Suprapubic skin (tissue), 4 donors: ENCODE measurements at regions not wholly inside any gene's neighbourhood (a gene's known extent, or its start where the extent isn't known, plus 50 kb on each side); places are given as distances from the start of the nearest gene placed in this dataset.

Experiments
- DNase-seq, 2 donors: peaks; one replicate each; pipeline ENCODE4 v3.0.0-alpha.2; 2019; ENCODE audit warnings: low spot score in 2 of 2
- H3K27ac ChIP-seq: fragments of 200-600 bp; sonication (generic); one replicate; pipeline ENCODE4 v1.5.1; 2019
- H3K27me3 ChIP-seq: fragments of 200-600 bp; sonication (generic); one replicate; pipeline ENCODE4 v1.5.1; 2019
- H3K36me3 ChIP-seq: fragments of 200-600 bp; sonication (generic); one replicate; pipeline ENCODE4 v1.5.1; 2019
- H3K4me1 ChIP-seq: fragments of 200-600 bp; sonication (generic); one replicate; pipeline ENCODE4 v1.5.1; 2019
- H3K4me3 ChIP-seq: fragments of 200-600 bp; sonication (generic); one replicate; pipeline ENCODE4 v1.5.1; 2019; ENCODE audit warnings: mild to moderate bottlenecking
- H3K9me3 ChIP-seq: fragments of 200-600 bp; sonication (generic); one replicate; pipeline ENCODE4 v1.5.1; 2019
- EP300 ChIP-seq: sonication (generic); formaldehyde crosslinking; IDR thresholded peaks from one replicate; pipeline ENCODE4 v1.6.1; 2017; ENCODE audit warnings: antibody characterized with exemption
- POLR2A ChIP-seq, 2 donors: fragments of 450-650 bp; IDR thresholded peaks; one replicate each; pipeline ENCODE4 v1.6.1; 2017; ENCODE audit warnings: antibody characterized with exemption in 2 of 2, mild to moderate bottlenecking in 2 of 2, moderate library complexity in 2 of 2
- POLR2AphosphoS5 ChIP-seq, 3 donors: sonication (generic); formaldehyde crosslinking; IDR thresholded peaks; one replicate each; pipeline ENCODE4 v1.6.1; 2017; ENCODE audit warnings: antibody characterized with exemption in 3 of 3
- WGBS: methylation state at CpG from one replicate; pipeline ENCODE4 v1.1.5; 2018; 5-methylcytosine and 5-hydroxymethylcytosine counted together
- TF ChIP-seq, protein P1 (sequence below), 2 donors: fragments of 200-600 bp in 1 of 2; fragments of 450-650 bp in 1 of 2; sonication (generic) in 1 of 2; IDR thresholded peaks; one replicate each; pipeline ENCODE4 v1.5.1; 2016 to 2019; ENCODE audit warnings: antibody characterized with exemption in 2 of 2, mild to moderate bottlenecking in 1 of 2, moderate library complexity in 1 of 2

DNA sequence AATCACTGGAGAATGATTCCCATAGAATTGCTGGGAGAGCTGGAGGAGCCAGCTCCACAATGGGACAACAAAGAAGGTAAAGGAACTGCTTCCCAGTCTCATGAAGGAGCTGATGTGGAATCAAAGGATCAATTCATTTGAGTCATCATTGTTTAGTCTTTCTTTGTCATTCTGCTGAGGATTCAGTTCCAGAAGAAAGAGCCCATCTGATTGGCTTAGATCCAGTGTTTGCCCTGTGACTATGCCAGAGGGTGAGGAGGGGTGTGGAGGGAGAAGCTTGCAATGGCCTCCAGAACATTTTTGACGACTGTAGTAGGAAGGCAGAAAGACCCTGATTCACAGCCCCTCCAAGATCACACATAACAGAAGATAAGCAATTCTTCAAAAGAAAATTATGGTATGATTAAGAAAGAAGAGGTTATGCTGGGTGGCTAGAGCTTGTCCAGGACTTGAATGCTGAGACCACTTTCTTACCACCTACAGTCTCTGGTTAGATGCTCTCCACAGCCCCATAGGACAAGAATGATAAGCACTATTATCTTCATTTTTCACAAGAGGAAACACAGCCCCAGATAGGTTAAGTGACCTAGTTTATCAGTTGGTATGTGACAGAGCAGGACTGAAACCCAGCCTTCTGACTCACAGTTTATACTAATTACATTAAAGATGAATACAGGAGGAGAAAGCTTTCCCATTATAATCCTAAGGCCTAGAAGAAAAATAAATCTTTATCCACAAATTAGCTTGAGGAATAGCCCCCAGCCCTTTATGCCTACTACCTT lies 363.1 kb downstream of the PRELID2 start:
- Histone ChIP-seq H3K9me3 (no peaks in the 10 kb centered on the region), H3K36me3 (no peaks in the 10 kb centered on the region), H3K27ac (no peak overlapping the region), H3K4me1 (peaks cover 13% of the 10 kb centered on the region), H3K4me3 (no peak overlapping the region), H3K27me3 (no peaks in the 10 kb centered on the region)
- WGBS, result 60% methylated on average over 1 of the region's 1 CpG
- DNase-seq, result no peak
- no peak for TF ChIP-seq EP300
- TF ChIP-seq POLR2AphosphoS5 (IDR thresholded peaks at IDR 0.05), result no peak
- no peak for TF ChIP-seq POLR2A (IDR thresholded peaks at IDR 0.05)
- TF ChIP-seq, protein P1, sequence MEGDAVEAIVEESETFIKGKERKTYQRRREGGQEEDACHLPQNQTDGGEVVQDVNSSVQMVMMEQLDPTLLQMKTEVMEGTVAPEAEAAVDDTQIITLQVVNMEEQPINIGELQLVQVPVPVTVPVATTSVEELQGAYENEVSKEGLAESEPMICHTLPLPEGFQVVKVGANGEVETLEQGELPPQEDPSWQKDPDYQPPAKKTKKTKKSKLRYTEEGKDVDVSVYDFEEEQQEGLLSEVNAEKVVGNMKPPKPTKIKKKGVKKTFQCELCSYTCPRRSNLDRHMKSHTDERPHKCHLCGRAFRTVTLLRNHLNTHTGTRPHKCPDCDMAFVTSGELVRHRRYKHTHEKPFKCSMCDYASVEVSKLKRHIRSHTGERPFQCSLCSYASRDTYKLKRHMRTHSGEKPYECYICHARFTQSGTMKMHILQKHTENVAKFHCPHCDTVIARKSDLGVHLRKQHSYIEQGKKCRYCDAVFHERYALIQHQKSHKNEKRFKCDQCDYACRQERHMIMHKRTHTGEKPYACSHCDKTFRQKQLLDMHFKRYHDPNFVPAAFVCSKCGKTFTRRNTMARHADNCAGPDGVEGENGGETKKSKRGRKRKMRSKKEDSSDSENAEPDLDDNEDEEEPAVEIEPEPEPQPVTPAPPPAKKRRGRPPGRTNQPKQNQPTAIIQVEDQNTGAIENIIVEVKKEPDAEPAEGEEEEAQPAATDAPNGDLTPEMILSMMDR (IDR thresholded peaks at IDR 0.05), result no peak

DNA sequence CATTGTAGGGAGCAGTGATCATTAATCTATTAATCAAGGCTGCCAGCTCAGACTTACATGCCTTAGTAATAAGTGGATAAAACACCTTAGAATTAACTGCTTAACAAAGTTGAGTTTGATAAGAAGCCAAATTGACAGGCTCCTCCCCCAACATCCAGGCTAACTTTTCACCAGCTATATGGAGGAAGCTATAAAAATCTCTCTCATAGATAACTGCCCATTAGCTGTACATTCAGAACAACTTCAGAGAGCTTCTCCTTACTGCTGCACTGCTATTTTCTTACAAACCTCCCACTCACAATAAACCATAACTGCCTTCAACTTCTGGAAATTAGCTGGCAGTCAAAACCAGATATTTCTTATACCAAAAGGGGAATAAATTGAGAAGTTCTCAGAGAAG lies 364.1 kb downstream of the PRELID2 start:
- Histone ChIP-seq H3K4me1 (peaks cover 16% of the 10 kb centered on the region), H3K27me3 (no peaks in the 10 kb centered on the region), H3K36me3 (no peaks in the 10 kb centered on the region), H3K27ac (no peak overlapping the region), H3K4me3 (no peak overlapping the region), H3K9me3 (no peaks in the 10 kb centered on the region)
- DNase-seq, result no peak
- TF ChIP-seq, protein P1 (IDR thresholded peaks at IDR 0.05), result no peak
- no peak for TF ChIP-seq EP300
- no peak for TF ChIP-seq POLR2A (IDR thresholded peaks at IDR 0.05)
- no peak for TF ChIP-seq POLR2AphosphoS5 (IDR thresholded peaks at IDR 0.05)

DNA sequence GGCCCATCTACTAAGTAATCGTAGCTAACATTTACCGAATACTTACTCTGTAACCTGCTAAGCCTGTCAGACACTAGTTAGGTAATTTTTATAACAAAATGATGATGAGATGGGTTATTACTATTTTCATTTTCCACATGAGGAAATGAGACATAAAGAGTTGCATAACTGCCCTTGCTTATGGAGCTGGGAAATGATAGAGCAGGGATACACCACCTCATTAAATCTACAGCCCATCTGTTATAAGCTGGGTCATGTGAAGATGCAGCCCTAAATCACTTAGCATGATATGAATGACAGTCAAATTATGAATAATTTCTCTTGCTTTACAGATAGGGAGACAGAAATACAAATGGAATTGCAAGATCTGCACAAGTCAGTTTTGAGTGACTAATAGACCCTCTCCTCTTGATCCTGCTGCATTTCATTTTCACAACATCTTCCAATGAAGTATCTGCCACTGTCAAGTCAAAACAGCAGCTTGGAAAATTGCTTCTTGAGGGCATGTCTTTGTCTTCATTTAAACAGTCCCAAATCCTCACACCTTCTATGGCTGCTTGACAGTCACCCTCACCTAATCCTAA lies 364.7 kb downstream of the PRELID2 start:
- Histone ChIP-seq H3K27me3 (no peaks in the 10 kb centered on the region), H3K9me3 (no peaks in the 10 kb centered on the region), H3K36me3 (no peaks in the 10 kb centered on the region), H3K4me1 (peaks cover 21% of the 10 kb centered on the region), H3K4me3 (no peak overlapping the region), H3K27ac (no peak overlapping the region)
- no peak for DNase-seq
- WGBS, result 72% methylated on average over 2 of the region's 2 CpGs
- TF ChIP-seq, protein P1 (IDR thresholded peaks at IDR 0.05), result no peak
- no peak for TF ChIP-seq POLR2A (IDR thresholded peaks at IDR 0.05)
- no peak for TF ChIP-seq EP300
- TF ChIP-seq POLR2AphosphoS5 (IDR thresholded peaks at IDR 0.05), result no peak

DNA sequence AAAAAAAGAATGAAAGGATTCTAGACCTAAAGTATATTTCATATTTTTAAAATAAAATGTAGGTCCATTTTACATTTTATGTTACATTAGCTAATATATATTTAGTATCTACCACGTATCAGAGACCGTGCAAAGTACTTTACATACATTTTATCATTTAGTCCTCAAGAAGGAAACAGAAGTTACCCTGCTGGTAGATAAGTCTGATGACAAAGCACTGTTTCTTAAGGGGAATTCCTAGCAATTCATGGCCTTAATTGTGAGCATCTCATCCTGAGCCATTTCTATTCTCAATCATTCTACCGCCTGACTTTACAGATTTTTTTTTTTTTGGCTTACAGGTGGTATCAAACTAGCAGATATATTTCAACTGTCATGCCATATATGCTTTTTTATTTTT lies 367.7 kb downstream of the PRELID2 start:
- 71% methylated on average over 3 of the region's 3 CpGs for WGBS
- TF ChIP-seq EP300 (no peak), POLR2AphosphoS5 (IDR thresholded peaks at IDR 0.05) (no peak), POLR2A (IDR thresholded peaks at IDR 0.05) (no peak)
- TF ChIP-seq, protein P1 (IDR thresholded peaks at IDR 0.05), result no peak
- Histone ChIP-seq H3K4me3 (no peak overlapping the region), H3K27me3 (no peaks in the 10 kb centered on the region), H3K9me3 (no peaks in the 10 kb centered on the region), H3K36me3 (no peaks in the 10 kb centered on the region), H3K27ac (peak overlapping the region; percentile 63), H3K4me1 (peaks cover 26% of the 10 kb centered on the region)
- DNase-seq, result no peak

DNA sequence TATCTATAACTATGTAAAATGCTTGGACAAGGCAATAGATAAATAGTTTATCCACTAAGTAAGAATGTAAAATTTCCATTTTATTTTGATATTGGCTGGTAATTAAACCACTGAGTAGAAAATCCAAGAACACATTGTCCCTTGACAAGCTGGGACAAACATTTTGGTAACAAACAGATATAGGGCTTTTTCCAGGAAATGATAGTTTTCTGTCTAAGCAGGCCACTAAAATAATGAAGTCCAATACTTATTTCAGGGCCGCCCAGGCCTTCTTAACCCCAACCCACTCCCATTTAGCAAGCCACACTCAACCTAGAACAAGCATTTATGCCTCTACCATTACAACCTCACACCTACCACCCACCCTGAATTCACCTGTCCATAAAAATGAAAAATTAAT lies 368.6 kb downstream of the PRELID2 start:
- Histone ChIP-seq H3K4me1 (peaks cover 20% of the 10 kb centered on the region), H3K27me3 (no peaks in the 10 kb centered on the region), H3K9me3 (no peaks in the 10 kb centered on the region), H3K4me3 (no peak overlapping the region), H3K36me3 (no peaks in the 10 kb centered on the region), H3K27ac (peak overlapping the region; percentile 63)
- 71% methylated on average over 1 of the region's 1 CpG for WGBS
- TF ChIP-seq EP300 (no peak), POLR2A (IDR thresholded peaks at IDR 0.05) (no peak), POLR2AphosphoS5 (IDR thresholded peaks at IDR 0.05) (no peak)
- TF ChIP-seq, protein P1 (IDR thresholded peaks at IDR 0.05), result no peak
- no peak for DNase-seq
